M059J (cell line): ENCODE measurements at regions not wholly inside any gene's neighbourhood (a gene's known extent, or its start where the extent isn't known, plus 50 kb on each side); places are given as distances from the start of the nearest gene placed in this dataset.
A peak's percentile ranks its signal among the peaks of the same experiment; 100 is the strongest.

ENCODE experiments used
- DNase-seq: peaks from one replicate; pipeline ENCODE4 v3.0.0-alpha.2; 2012; ENCODE audit warnings: low read depth

DNA sequence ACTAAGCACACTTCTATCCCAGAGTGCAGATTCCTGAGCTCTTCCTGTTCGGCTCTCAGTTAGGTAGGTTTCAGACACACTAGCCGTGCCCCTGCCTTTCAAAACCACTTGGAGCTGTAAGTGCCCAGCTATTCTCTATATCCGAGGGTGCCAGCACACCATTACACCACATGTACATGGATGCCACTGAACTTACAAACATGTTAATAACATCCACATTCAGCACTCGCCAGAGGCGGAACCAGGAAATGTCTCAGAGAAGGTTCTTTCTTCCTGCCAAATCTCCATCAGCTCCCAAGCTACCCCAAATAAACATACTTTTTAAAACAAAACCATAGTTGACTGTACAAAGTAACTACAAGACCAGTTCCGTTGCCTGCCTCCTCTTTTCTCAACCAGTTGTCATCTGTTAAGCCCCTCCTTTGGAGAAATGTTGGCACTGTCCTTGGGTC is 78.4 kb upstream of the CTTNBP2NL start:
- DNase-seq: no peak

DNA sequence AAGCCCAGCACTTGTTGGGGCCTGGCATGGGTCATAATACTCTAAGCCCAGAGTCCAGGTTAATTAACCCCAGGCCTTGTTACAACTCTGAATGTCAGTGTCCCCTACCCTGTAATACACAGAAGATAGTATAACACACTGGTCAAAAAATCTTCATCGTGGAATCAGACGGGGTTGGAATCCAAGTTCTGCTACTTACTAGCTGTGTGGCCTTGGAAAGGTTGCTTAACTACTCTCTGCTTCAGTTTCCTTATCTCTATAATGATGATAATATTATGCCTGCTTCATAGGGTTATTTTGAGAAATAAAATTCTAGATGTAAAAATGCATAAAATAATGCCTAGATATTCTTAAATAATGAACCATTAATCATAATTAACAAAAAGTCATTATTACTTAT is 77.8 kb upstream of the CTTNBP2NL start:
- DNase-seq: no peak

DNA sequence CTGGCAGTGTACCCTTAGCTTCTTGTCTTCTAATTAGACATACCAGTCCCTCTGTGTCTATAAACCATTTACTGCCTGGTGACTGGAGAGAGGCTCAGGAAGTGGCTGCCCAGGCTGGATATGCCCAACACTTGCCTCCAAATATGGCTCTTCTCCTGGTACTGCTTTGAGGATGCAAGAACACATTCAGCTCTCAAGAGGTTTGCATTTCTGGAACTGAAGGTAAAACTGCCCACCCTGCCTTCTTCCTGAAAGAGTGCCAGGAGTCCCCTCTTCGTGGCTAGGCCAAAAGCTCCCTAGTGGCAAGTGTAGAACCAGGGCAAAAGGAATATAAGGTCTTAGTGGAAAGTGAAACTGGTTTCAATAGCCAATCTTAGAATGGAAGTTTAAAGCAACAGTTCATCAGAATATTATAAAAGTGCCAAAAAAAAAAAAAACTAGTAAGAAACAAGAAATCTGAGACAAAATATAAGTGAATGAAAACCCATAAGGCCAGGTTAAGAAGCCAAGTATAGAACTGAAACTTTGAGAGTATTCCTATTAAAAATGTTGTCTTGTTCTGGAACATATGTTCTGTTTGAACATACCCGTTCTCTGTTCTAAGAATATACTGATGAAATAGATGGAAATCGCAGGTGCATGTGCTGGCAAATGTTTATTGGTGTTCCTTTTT is 77.2 kb upstream of the CTTNBP2NL start:
- no peak for DNase-seq

DNA sequence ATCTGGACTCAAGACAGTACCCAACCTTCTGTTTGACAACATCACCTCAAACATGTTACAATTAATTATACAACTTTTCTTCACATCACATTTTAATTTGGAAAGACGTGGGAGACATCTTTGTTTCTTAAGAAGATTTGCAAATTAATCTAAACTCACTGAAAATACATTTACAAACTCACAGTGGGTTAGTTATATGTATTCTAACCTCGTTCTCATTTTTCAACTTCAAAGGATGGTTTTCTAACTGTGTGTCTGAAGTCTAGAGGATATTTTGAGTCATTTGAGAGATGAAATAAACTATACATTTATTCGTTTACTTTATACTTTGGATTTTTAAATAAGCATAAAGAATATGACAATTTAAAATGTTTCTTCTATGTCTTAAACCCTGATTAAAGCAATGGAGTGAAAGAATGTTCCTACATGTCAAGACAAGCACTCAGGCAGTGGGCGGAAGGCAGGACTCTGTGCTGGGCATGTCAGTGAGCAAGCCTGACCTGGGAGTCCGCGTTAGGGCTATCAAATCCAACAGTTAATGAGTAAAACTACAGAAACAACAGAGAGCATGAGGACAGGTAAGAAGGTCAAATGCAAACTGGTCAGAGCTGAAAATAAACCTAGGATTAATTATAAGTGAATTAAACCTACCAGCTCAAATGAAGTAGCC is 76.5 kb upstream of the CTTNBP2NL start:
- DNase-seq: no peak

DNA sequence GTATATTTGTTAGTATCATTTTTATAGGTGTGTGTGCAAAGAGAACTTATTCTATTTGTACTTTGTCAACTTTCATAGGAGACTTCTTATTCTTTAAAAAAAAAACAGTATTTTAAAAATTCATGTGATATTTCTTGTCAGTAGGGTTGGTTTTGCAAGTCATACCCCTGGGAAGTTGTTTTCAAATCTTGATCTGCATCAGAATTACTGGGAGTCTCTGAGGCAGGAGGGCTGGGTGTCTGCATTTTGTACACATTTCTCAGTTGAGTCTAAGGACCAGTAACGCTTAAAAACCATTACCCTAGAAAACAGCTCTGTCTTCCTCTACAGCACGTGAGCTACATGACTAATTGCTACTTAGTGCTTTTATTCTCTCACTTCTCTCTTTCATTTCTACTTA is 76.0 kb upstream of the CTTNBP2NL start:
- no peak for DNase-seq

DNA sequence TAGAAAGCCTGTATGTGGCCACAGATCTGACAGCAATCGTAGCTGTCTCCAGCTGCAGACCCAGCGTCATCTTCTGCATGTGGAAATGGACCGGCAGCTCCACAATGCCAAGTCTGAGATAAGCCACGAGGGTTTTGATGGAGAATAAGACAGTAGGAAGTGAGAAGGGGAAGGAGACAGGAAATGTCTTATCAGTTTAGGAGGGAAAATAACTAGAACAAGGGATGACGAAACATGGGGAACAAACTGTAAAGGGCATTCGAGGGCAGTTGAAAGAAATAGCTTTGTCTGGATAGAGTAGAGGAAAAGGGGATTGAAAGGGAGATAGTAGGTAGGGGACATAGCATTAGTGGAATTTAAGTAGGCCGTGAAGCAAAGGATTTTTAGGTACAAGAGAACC is 74.0 kb upstream of the CTTNBP2NL start:
- no peak for DNase-seq

DNA sequence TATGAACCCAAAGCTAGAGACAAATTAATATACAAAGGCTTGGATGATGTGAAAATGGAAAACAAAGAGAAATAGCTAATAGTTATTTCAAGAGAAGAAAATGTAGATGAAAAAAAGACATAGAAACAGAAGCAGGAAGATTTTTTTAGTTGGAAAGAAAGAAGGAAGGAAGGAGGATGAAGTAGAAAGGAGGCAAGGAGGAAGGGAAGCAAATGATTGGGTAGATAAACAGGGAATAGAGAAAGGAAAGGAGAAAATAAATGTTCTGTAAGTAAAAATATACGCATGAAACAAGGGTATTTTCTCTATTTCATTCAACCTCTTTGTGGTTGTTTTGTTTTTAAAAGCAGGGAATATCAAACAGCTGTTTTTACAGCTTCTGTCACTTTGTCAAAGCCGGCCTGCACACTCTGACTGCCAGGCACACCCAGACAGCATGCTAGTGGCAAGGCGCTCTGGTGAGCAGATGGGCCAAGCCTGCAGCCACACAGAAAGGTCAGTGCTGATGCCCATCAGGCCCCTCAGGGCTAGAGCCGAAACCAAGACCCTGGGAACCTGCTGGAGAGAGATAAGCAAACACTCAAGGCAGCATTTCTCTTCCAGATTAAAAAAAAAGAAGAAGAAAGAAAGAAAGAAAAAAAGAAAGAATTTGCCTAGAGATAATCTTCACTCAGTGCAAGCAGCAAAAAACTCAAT is 72.9 kb upstream of the CTTNBP2NL start:
- DNase-seq: no peak

DNA sequence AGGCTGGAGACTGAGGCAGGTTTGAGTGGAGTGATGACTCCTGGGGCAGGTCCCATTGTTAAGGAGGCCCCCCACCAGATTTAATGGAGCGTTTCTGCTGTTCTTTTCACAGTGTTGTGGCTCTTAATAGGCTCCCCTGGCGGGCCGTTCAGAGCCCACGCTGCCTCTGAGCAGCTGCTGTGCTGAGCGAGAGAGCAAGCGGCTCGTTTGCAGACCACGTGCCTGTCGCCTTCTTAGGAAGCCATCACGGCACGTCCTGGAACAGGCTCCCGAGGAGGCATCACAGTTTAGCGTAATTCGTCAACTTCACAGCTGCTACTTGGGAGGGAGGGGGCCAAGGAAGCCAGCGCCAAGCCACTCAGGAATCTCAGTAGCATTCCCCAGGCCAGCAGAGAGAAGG is 70.5 kb upstream of the CTTNBP2NL start:
- no peak for DNase-seq

DNA sequence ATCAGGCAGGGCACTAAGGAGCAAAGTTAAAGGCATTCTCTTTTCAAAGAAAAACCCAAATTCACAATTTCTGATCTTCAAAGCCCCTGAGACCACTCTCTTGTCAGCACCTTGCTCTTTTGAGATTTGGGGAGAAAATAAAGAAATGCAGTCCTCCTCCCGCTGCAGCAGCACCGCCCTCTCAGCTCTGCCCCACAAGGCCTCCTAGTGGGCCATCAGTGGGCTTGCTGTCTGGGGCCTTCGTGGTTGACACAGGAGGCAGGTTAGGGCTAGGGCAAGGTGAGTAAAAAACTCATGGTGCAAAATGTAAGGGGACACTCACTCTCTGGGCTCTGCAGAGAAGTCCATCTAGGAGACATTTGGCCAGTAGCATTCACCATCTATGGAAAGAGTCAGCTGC is 67.4 kb upstream of the CTTNBP2NL start:
- DNase-seq: no peak

DNA sequence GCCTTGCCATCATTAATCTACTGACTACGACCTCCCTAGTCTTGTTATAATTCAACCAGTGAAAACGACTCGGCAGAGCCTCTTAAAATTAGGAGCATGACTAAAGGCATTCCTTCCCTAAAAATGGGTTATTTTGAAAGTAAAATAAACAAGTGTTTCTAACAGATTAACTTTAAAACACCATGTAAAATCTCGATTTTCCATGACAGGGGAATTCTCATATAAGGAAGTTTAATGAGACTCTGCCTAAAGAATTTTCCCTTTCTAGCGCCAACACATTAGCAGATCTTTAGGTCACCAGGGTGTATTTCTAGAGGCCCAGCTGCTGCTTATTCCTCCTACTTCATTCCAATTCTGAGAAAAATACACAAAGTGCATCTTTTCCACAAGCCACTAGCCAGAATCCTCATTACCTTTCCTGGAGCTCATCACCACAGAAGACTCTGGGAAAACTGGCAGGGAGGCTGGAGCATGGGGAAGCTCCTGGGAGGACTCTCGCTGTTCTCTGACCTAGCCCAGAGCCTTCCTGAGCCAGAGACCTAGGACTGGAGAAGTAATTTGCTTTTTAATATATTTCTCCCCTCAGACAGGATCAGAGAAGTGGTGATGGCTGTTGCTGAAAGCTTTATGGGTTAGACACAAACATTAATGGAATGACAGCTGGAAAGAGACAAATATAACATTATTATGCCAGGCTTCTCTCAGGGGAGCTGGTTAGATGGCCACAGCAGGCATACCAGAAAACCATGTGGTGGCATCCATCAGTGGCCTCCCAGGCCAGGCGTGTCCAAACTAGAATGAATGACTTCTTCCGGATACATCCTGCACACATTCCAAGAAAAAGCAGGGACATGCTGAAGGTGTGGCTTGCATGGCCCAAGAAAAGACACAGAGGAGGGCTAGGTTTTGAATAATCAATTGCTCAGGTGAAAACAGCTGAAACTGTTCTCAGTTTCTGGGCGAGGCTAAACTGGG is 63.6 kb upstream of the CTTNBP2NL start:
- no peak for DNase-seq

DNA sequence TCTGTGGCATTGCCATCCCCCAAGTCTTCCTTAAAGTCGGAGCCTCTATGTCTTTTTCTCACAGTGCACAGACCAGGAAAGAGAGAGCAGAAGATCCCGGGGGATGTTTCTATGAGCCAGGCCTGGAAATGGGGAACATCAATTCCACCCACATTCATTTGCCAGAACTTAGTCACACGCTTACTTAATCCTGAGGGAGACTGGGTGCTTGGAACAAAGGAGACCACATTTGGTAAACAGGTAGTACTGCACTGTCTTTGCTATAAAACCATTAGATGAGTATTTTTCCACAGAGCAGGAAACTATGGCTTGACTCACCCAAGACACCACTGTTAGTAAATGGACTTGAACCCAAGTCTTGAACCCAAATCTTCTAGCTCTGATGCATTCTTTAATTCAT is 60.7 kb upstream of the CTTNBP2NL start:
- no peak for DNase-seq

DNA sequence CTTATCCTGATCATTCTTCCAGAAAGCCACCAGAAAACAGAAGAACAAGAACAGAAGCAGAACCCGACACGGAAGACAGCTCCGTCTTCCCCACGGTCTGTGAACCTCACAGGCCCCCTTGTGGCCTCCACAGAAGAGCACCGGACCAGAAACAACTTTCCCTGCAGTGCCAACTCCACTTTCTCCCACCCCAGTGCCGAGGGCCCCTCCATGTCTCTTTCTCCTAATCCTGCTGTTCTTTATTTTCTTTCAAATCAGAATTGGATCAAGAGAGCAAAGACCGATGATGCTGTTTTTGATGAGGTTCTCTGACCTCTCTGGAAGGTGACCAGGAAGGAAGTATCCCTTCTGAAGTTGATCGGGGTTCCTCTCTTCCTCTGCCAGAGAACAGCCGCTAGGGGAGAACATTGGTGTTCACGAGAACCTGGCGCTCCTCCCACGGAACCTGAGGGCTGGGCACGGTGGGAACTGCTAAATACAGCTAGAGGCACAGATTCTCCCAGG is 58.9 kb upstream of the CTTNBP2NL start:
- DNase-seq: peak; percentile 34

DNA sequence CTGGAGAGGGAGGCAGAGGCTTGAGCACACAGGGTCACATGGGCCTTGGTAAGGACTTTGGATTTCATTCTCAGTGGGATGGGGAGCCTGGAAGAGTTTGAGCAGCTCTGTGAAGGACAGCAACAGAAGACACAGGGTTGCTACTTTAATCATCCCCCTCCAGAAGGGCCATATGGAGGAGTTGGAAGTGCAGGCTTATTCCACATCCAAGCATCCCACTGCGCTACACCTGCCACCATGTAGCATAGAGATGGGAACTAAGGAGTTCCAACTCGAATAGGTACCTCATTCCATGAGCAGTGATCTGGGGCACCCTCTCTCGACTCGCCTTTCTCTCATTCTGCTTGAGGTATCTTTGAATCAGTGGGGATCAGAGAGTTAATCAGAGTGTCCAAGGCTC is 54.0 kb upstream of the CTTNBP2NL start:
- no peak for DNase-seq

DNA sequence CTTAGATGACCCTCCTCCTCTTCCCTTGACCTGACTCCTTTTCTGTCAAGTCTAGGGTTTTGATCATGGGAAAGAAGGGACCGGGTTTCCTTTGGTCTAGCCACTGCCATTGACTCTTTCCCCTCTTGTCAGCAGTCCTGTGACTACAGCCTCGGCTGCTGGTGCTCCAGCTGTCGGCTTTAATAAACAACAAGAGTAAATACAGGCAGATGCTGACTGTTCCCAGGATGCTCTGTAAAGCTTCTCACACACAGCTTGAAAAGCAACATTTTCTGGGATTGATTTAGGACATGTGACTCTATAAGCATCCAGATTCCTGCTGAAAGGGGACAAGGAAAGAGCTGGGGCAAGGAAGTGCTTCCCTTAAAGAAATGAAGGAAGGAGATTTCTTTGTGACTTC is 53.5 kb upstream of the CTTNBP2NL start:
- DNase-seq: no peak

DNA sequence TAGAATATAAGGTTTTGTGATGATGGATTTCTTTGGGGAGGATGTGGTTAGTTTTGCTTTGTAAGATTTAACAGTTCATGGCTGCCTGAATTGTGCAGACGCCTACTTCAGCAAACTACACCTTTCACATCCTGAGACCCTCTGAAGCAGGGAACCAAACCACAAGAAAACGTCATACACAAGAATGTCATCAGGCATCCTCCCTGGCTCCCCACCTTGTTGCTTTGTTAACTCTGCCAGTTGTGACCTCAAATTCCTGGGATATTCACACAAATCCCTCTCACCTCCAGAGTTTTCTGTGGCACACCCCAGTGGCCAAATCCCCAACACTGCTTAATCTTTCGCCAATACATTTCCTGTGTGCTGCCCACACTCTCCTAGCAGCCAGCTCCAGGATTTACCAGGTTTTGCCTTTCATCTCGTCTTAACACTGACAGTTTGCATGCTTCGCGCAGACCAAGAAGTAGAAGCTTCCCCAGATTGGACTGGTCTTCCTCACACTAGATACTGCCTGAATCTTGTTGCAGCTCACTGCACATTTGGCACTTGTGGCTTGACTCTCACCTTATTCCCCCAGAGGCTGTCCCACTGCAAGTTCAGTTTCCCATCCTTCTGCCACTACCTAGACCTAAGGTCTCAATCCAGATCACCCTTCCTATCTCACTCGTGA is 51.1 kb upstream of the CTTNBP2NL start:
- no peak for DNase-seq
